H9 (cell line): ENCODE measurements at regions not wholly inside any gene's neighbourhood (a gene's known extent, or its start where the extent isn't known, plus 50 kb on each side); places are given as distances from the start of the nearest gene placed in this dataset.

ENCODE experiments used
- DNase-seq: peaks from one replicate; pipeline ENCODE4 v3.0.0-alpha.2; 2017
- H2AFZ ChIP-seq: one replicate; pipeline ENCODE4 v1.6.1; 2013; ENCODE audit warnings: mild to moderate bottlenecking, low read length, control low read depth, moderate library complexity
- H2AK5ac ChIP-seq: 2 replicates; pipeline ENCODE4 v1.6.1; 2013; ENCODE audit warnings: low read length, control low read depth, mixed read lengths; ENCODE audit not compliant: insufficient read length
- H2BK120ac ChIP-seq: one replicate; pipeline ENCODE4 v1.6.1; 2013; ENCODE audit warnings: low read depth, mild to moderate bottlenecking, low read length, control low read depth, inconsistent platforms; ENCODE audit not compliant: poor library complexity, severe bottlenecking
- H2BK12ac ChIP-seq: 2 replicates; pipeline ENCODE4 v1.6.1; 2013; ENCODE audit warnings: low read length, control low read depth, mixed read lengths, low read depth; ENCODE audit not compliant: insufficient read length
- H2BK15ac ChIP-seq: 2 replicates; pipeline ENCODE4 v1.6.1; 2013; ENCODE audit warnings: low read depth, low read length, control low read depth
- H2BK20ac ChIP-seq: one replicate; pipeline ENCODE4 v1.6.1; 2013; ENCODE audit warnings: low read depth, mild to moderate bottlenecking, low read length, control low read depth, inconsistent platforms; ENCODE audit not compliant: poor library complexity, severe bottlenecking
- H2BK5ac ChIP-seq: 2 replicates; pipeline ENCODE4 v1.6.1; 2013; ENCODE audit warnings: low read length, control low read depth, mixed read lengths; ENCODE audit not compliant: insufficient read length
- H3K14ac ChIP-seq: 2 replicates; pipeline ENCODE4 v1.6.1; 2013; ENCODE audit warnings: low read length, control low read depth; ENCODE audit not compliant: insufficient read depth
- H3K18ac ChIP-seq: 2 replicates; pipeline ENCODE4 v1.6.1; 2013; ENCODE audit warnings: low read depth, mild to moderate bottlenecking, mixed read lengths, low read length, control low read depth; ENCODE audit not compliant: insufficient read length
- H3K23ac ChIP-seq: 2 replicates; pipeline ENCODE4 v1.6.1; 2013; ENCODE audit warnings: low read length, control low read depth, mixed read lengths, low read depth; ENCODE audit not compliant: insufficient read length
- H3K23me2 ChIP-seq: 2 replicates; pipeline ENCODE4 v1.6.1; 2013; ENCODE audit warnings: low read depth, mild to moderate bottlenecking, mixed read lengths, low read length, control low read depth; ENCODE audit not compliant: insufficient read length, poor library complexity, severe bottlenecking
- H3K27ac ChIP-seq: 2 replicates; pipeline ENCODE4 v1.5.1; 2013; ENCODE audit warnings: low read length, control low read depth, mixed read lengths, low read depth; ENCODE audit not compliant: insufficient read length
- H3K27me3 ChIP-seq: 2 replicates; pipeline ENCODE4 v1.6.1; 2013; ENCODE audit warnings: low read length, control low read depth, inconsistent platforms; ENCODE audit not compliant: insufficient read depth
- H3K4ac ChIP-seq: 2 replicates; pipeline ENCODE4 v1.6.1; 2013; ENCODE audit warnings: low read depth, mild to moderate bottlenecking, control low read depth, inconsistent platforms, low read length, moderate library complexity
- H3K4me1 ChIP-seq: 2 replicates; pipeline ENCODE4 v1.6.1; 2013; ENCODE audit warnings: low read length, control low read depth, inconsistent platforms; ENCODE audit not compliant: insufficient read depth
- H3K4me2 ChIP-seq: 2 replicates; pipeline ENCODE4 v1.6.1; 2013; ENCODE audit warnings: low read length, control low read depth, mixed read lengths; ENCODE audit not compliant: insufficient read length, insufficient read depth
- H3K56ac ChIP-seq: 2 replicates; pipeline ENCODE4 v1.6.1; 2013; ENCODE audit warnings: low read depth, mild to moderate bottlenecking, mixed read lengths, low read length, control low read depth; ENCODE audit not compliant: insufficient read length
- H3K79me1 ChIP-seq: 2 replicates; pipeline ENCODE4 v1.6.1; 2013; ENCODE audit warnings: low read depth, mild to moderate bottlenecking, moderate library complexity, low read length, control low read depth, inconsistent platforms; ENCODE audit not compliant: insufficient read depth, poor library complexity, severe bottlenecking
- H3K79me2 ChIP-seq: 2 replicates; pipeline ENCODE4 v1.6.1; 2013; ENCODE audit warnings: low read length, control low read depth, inconsistent platforms; ENCODE audit not compliant: insufficient read depth
- H3K9ac ChIP-seq: 2 replicates; pipeline ENCODE4 v1.6.1; 2013; ENCODE audit warnings: low read length, control low read depth, mixed read lengths; ENCODE audit not compliant: insufficient read length; ENCODE audit errors: extremely low read depth
- H3K9me3 ChIP-seq: one replicate; pipeline ENCODE4 v1.6.1; 2013; ENCODE audit warnings: low read depth, low read length, inconsistent platforms; ENCODE audit not compliant: control insufficient read depth
- H3T11ph ChIP-seq: one replicate; pipeline ENCODE4 v1.6.1; 2013; ENCODE audit warnings: mild to moderate bottlenecking, low read length, control low read depth, inconsistent platforms
- H4K20me1 ChIP-seq: one replicate; pipeline ENCODE4 v1.6.1; 2013; ENCODE audit not compliant: control insufficient read depth, insufficient read length, insufficient read depth
- H4K5ac ChIP-seq: 2 replicates; pipeline ENCODE4 v1.6.1; 2013; ENCODE audit warnings: low read depth, mild to moderate bottlenecking, mixed read lengths, low read length, control low read depth; ENCODE audit not compliant: insufficient read length
- H4K8ac ChIP-seq: replicated peaks from 2 replicates; pipeline ENCODE4 v1.6.1; 2013; ENCODE audit warnings: low read length, control low read depth, mixed read lengths, low read depth; ENCODE audit not compliant: insufficient read length
- H4K91ac ChIP-seq: 2 replicates; pipeline ENCODE4 v1.6.1; 2013; ENCODE audit warnings: low read depth, mild to moderate bottlenecking, moderate library complexity, mixed read lengths, low read length, control low read depth; ENCODE audit not compliant: insufficient read length
- H3K27ac Mint-ChIP-seq, 3 experiments: 2 replicates in 2 of 3; 3 replicates in 1 of 3; pipeline ENCODE4 v1.8.0; 2020 to 2021; ENCODE audit warnings: mixed read lengths in 3 of 3, mild to moderate bottlenecking in 1 of 3, moderate library complexity in 1 of 3
- H3K27me3 Mint-ChIP-seq: 2 replicates; pipeline ENCODE4 v1.8.0; 2021; ENCODE audit warnings: low read depth, mild to moderate bottlenecking, moderate library complexity, mixed read lengths
- H3K36me3 Mint-ChIP-seq, 3 experiments: 2 replicates in 2 of 3; 3 replicates in 1 of 3; pipeline ENCODE4 v1.8.0; 2020 to 2021; ENCODE audit warnings: low read depth in 3 of 3, mixed read lengths in 3 of 3; ENCODE audit not compliant: insufficient read depth in 1 of 3
- H3K4me1 Mint-ChIP-seq, 2 experiments: 2 replicates each; pipeline ENCODE4 v1.8.0; 2020; ENCODE audit warnings: mixed read lengths in 2 of 2
- H3K4me3 Mint-ChIP-seq, 2 experiments: 2 replicates in 1 of 2; 3 replicates in 1 of 2; pipeline ENCODE4 v1.8.0; 2020 to 2021; ENCODE audit warnings: mild to moderate bottlenecking in 2 of 2, mixed read lengths in 2 of 2, moderate library complexity in 1 of 2
- H3K9me3 Mint-ChIP-seq, 2 experiments: 2 replicates in 1 of 2; 3 replicates in 1 of 2; pipeline ENCODE4 v1.8.0; 2020; ENCODE audit warnings: mild to moderate bottlenecking in 2 of 2, mixed read lengths in 2 of 2, moderate library complexity in 1 of 2
- WGBS: extraction: QIAGEN DNeasy Blood & Tissue Kit; methylation state at CpG from one replicate; pipeline ENCODE4 v1.1.7; 2013; ENCODE audit warnings: missing lambda C conversion rate, low lambda C conversion rate, mixed read lengths; ENCODE audit not compliant: insufficient read length; ENCODE audit errors: extremely low coverage; 5-methylcytosine and 5-hydroxymethylcytosine counted together
- TF ChIP-seq, protein P1 (sequence below): fragments of 200-600 bp; sonication (generic); conservative IDR thresholded peaks from 3 replicates; pipeline ENCODE4 v1.8.0; 2021; ENCODE audit warnings: antibody characterized with exemption, mild to moderate bottlenecking

- Histone ChIP-seq H3K79me1 (no peaks in the 10 kb centered on the region), H2AFZ (no peak overlapping the region), H3K9me3 (no peaks in the 10 kb centered on the region), H2BK12ac (no peak overlapping the region), H2BK20ac (no peak overlapping the region), H4K8ac (no peak overlapping the region), H2BK15ac (no peak overlapping the region), H3K9ac (no peak overlapping the region), H3T11ph (no peak overlapping the region), H2BK5ac (no peak overlapping the region), H4K91ac (no peak overlapping the region), H3K4me2 (no peak overlapping the region), H3K23ac (no peak overlapping the region), H2BK120ac (no peak overlapping the region), H3K56ac (no peak overlapping the region), H3K4me1 (no peaks in the 10 kb centered on the region), H3K18ac (no peak overlapping the region), H2AK5ac (no peak overlapping the region), H4K20me1 (no peaks in the 10 kb centered on the region), H3K14ac (no peak overlapping the region), H4K5ac (no peak overlapping the region), H3K4ac (no peak overlapping the region), H3K27ac (no peak overlapping the region), H3K27me3 (no peaks in the 10 kb centered on the region), H3K23me2 (no peaks in the 10 kb centered on the region), H3K79me2 (no peaks in the 10 kb centered on the region)
- peaks cover under 1% of the 10 kb centered on the region; the same call in 1 of the 2 replicates for H3K27me3 Mint-ChIP-seq
- no peak overlapping the region for H3K4me3 Mint-ChIP-seq
- TF ChIP-seq, protein P1, sequence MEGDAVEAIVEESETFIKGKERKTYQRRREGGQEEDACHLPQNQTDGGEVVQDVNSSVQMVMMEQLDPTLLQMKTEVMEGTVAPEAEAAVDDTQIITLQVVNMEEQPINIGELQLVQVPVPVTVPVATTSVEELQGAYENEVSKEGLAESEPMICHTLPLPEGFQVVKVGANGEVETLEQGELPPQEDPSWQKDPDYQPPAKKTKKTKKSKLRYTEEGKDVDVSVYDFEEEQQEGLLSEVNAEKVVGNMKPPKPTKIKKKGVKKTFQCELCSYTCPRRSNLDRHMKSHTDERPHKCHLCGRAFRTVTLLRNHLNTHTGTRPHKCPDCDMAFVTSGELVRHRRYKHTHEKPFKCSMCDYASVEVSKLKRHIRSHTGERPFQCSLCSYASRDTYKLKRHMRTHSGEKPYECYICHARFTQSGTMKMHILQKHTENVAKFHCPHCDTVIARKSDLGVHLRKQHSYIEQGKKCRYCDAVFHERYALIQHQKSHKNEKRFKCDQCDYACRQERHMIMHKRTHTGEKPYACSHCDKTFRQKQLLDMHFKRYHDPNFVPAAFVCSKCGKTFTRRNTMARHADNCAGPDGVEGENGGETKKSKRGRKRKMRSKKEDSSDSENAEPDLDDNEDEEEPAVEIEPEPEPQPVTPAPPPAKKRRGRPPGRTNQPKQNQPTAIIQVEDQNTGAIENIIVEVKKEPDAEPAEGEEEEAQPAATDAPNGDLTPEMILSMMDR, result no peak
- H3K4me1 Mint-ChIP-seq, result peaks cover 4 to 7% of the 10 kb centered on the region in 2 experiments; a peak in 1 of 4 replicates
- H3K36me3 Mint-ChIP-seq, result no peaks in the 10 kb centered on the region; a peak in 1 of 7 replicates
- no peak overlapping the region for H3K27ac Mint-ChIP-seq
- no CpG with 5 or more reads among the region's 3 CpGs for WGBS
- DNase-seq, result no peak
- no peaks in the 10 kb centered on the region for H3K9me3 Mint-ChIP-seq
These were observed 181.5 kb upstream of the SYT1 start for GRCh38 chr12:78683031-78683430.
